ENCODE measurements at regions not wholly inside any gene's neighbourhood (a gene's known extent, or its start where the extent isn't known, plus 50 kb on each side); places are given as distances from the start of the nearest gene placed in this dataset.

DNA sequence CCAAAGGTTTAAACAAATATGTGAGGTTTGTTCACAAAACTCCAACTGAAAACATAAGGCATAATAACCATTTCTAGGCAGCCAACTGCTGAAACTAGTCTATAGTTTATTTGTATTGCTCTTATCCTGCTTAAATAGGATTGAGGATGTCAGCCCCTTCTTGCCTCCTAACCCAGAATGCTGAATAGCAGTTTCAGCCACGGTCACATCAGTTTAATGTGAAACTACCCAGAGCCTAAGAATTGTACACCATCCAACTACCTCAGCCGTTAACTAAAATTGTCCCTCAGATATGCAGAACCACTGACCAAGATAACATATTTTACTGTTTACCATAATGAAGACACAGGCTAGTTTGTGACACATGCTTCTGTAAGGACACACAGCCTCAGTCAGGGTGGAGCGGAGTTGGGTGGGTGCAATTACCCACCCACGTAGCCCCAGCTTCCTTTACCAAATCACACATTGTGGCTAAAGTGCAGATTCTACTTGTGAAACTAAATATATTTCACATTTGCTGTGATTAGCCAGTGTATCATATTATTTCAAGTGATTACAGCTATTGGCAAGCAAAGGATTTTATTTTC lies 259.9 kb downstream of the EFNB2 start:
- no peak overlapping the region for H3K4me2 ChIP-seq (ENCODE audit: low read length)
- H3K9me2 ChIP-seq (ENCODE audit: insufficient read depth): no peaks in the 10 kb centered on the region
- H3K27ac ChIP-seq (ENCODE audit: low read depth, low read length): no peak overlapping the region
- H2AFZ ChIP-seq (ENCODE audit: low read depth, low read length, poor library complexity, severe bottlenecking): no peak overlapping the region
- TF ChIP-seq RAD21 (IDR thresholded peaks at IDR 0.05; ENCODE audit: low read depth) (no peak), JUND (IDR thresholded peaks at IDR 0.05) (no peak), SP1 (IDR thresholded peaks at IDR 0.05; ENCODE audit: low read depth) (no peak), FOSL1 (IDR thresholded peaks at IDR 0.05; ENCODE audit: low read depth) (no peak), POLR2A (IDR thresholded peaks at IDR 0.05; ENCODE audit: borderline replicate concordance, extremely low read depth, insufficient read depth, insufficient read length) (no peak), EGR1 (IDR thresholded peaks at IDR 0.05; ENCODE audit: low read depth) (no peak)
- ChIA-PET RAD21 (ENCODE audit: low non-redundant PET in 1 of 2, low total read pairs in 2 of 2, uncharacterized antibody in 2 of 2, unreplicated experiment in 2 of 2) (no interaction called here), CTCF (no interaction called here), POLR2A (no interaction called here)
- no peaks in the 10 kb centered on the region for H3K36me3 ChIP-seq (ENCODE audit: control insufficient read depth in 1 of 2, insufficient read depth in 2 of 2, low read length in 2 of 2)
- no TSS peak for BruUV-seq (replicated peaks)
- H3K4me1 ChIP-seq (ENCODE audit: control insufficient read depth in 1 of 2, insufficient read depth in 2 of 2, low read length in 2 of 2): no peaks in the 10 kb centered on the region
- intact Hi-C loops (cut with micrococcal nuclease): no loop called here
- no peak overlapping the region for H3K4me3 ChIP-seq (replicated peaks in 1 of 2; ENCODE audit: low read depth in 1 of 2, low read length in 2 of 2)
- no peak overlapping the region for H3K9ac ChIP-seq (ENCODE audit: low read length)
- H3K9me3 ChIP-seq (ENCODE audit: control insufficient read depth in 1 of 2, insufficient read depth in 1 of 2, low read depth in 1 of 2, low read length in 2 of 2): no peaks in the 10 kb centered on the region
- no peaks in the 10 kb centered on the region for H4K20me1 ChIP-seq (ENCODE audit: insufficient read depth)
- no peaks in the 10 kb centered on the region for H3K79me2 ChIP-seq (ENCODE audit: insufficient read depth, low read length)
- no peak for DNase-seq (ENCODE audit: low read depth, low spot score)
- no peak for ATAC-seq
- H3K27me3 ChIP-seq (ENCODE audit: insufficient read depth, low read length): no peaks in the 10 kb centered on the region

DNA sequence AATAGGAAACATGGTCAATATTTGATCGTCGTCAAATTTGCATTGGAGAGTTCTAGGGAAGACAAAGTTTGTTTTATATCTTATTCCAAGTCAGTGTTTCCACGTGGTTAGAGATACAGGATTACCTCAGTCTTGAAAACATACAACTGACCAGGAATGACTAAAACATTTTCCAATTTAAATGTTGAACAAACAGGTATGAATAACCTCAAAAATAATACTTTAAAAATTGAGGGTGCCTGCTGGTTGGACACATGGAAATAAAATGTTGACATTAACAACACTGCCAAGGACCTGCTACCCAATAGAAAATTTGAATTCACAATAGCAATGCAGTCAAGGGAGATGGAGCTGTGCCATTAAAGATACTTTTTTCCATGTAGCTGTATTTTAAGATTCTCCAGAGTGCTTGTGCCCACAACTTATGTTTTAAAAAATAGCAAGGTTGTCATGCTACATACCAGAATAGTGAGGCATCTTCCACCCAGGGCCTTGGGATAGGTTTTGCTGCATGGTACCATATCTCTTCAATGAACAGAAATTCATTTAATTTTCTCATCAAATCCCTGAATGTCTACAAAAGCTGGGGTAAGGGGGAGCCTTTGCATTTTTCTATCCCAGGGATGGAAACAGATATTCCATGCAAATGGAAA lies 260.8 kb downstream of the EFNB2 start:
- H3K9ac ChIP-seq (ENCODE audit: low read length): no peak overlapping the region
- no peaks in the 10 kb centered on the region for H3K36me3 ChIP-seq (ENCODE audit: control insufficient read depth in 1 of 2, insufficient read depth in 2 of 2, low read length in 2 of 2)
- no peak overlapping the region for H3K27ac ChIP-seq (ENCODE audit: low read depth, low read length)
- intact Hi-C loops (cut with micrococcal nuclease): no loop called here
- ChIA-PET CTCF (no interaction called here), POLR2A (no interaction called here), RAD21 (ENCODE audit: low non-redundant PET in 1 of 2, low total read pairs in 2 of 2, uncharacterized antibody in 2 of 2, unreplicated experiment in 2 of 2) (no interaction called here)
- no peaks in the 10 kb centered on the region for H3K9me2 ChIP-seq (ENCODE audit: insufficient read depth)
- BruUV-seq (replicated peaks): no TSS peak
- no peak overlapping the region for H3K4me2 ChIP-seq (ENCODE audit: low read length)
- H3K9me3 ChIP-seq (ENCODE audit: control insufficient read depth in 1 of 2, insufficient read depth in 1 of 2, low read depth in 1 of 2, low read length in 2 of 2): no peaks in the 10 kb centered on the region
- H2AFZ ChIP-seq (ENCODE audit: low read depth, low read length, poor library complexity, severe bottlenecking): no peak overlapping the region
- H3K4me1 ChIP-seq (ENCODE audit: control insufficient read depth in 1 of 2, insufficient read depth in 2 of 2, low read length in 2 of 2): no peaks in the 10 kb centered on the region
- no peak overlapping the region for H3K4me3 ChIP-seq (replicated peaks in 1 of 2; ENCODE audit: low read depth in 1 of 2, low read length in 2 of 2)
- TF ChIP-seq YY1 (IDR thresholded peaks at IDR 0.05; ENCODE audit: extremely low read depth, insufficient replicate concordance, low read depth, low read length) (no peak), RAD21 (IDR thresholded peaks at IDR 0.05; ENCODE audit: low read depth) (no peak), ZFX (IDR thresholded peaks at IDR 0.05) (no peak), TCF7L2 (IDR thresholded peaks at IDR 0.05; ENCODE audit: borderline replicate concordance, extremely low read depth, insufficient read depth, insufficient read length) (no peak), ZNF274 (IDR thresholded peaks at IDR 0.05; ENCODE audit: low read depth, low read length) (no peak), SIN3A (IDR thresholded peaks at IDR 0.05; ENCODE audit: low read depth) (no peak)
- TF ChIP-seq, protein P1, sequence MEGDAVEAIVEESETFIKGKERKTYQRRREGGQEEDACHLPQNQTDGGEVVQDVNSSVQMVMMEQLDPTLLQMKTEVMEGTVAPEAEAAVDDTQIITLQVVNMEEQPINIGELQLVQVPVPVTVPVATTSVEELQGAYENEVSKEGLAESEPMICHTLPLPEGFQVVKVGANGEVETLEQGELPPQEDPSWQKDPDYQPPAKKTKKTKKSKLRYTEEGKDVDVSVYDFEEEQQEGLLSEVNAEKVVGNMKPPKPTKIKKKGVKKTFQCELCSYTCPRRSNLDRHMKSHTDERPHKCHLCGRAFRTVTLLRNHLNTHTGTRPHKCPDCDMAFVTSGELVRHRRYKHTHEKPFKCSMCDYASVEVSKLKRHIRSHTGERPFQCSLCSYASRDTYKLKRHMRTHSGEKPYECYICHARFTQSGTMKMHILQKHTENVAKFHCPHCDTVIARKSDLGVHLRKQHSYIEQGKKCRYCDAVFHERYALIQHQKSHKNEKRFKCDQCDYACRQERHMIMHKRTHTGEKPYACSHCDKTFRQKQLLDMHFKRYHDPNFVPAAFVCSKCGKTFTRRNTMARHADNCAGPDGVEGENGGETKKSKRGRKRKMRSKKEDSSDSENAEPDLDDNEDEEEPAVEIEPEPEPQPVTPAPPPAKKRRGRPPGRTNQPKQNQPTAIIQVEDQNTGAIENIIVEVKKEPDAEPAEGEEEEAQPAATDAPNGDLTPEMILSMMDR (IDR thresholded peaks at IDR 0.05 in 2 of 3, conservative IDR thresholded peaks at IDR 0.05 in 1 of 3; ENCODE audit: borderline replicate concordance in 1 of 3, insufficient read depth in 1 of 3, low read depth in 2 of 3, low read length in 2 of 3): no peak
- TF ChIP-seq, protein P2, sequence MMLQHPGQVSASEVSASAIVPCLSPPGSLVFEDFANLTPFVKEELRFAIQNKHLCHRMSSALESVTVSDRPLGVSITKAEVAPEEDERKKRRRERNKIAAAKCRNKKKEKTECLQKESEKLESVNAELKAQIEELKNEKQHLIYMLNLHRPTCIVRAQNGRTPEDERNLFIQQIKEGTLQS (IDR thresholded peaks at IDR 0.05): no peak
- TF ChIP-seq, protein P3, sequence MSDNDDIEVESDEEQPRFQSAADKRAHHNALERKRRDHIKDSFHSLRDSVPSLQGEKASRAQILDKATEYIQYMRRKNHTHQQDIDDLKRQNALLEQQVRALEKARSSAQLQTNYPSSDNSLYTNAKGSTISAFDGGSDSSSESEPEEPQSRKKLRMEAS (IDR thresholded peaks at IDR 0.05): no peak
- no peak for ATAC-seq
- DNase-seq (ENCODE audit: low read depth, low spot score): no peak
- no peaks in the 10 kb centered on the region for H3K79me2 ChIP-seq (ENCODE audit: insufficient read depth, low read length)
- H3K27me3 ChIP-seq (ENCODE audit: insufficient read depth, low read length): no peaks in the 10 kb centered on the region
- H4K20me1 ChIP-seq (ENCODE audit: insufficient read depth): no peaks in the 10 kb centered on the region

All from HCT116 (cell line).